IMR-90 (cell line): ENCODE measurements at regions not wholly inside any gene's neighbourhood (a gene's known extent, or its start where the extent isn't known, plus 50 kb on each side); places are given as distances from the start of the nearest gene placed in this dataset.

Experiments used
- ATAC-seq: fragments of 200-7000 bp; cut with Tn5 transposase; 2 replicates; pipeline ENCODE4 v1.9.1; 2020; ENCODE audit warnings: low read depth, mild to moderate bottlenecking, moderate library complexity
- BruUV-seq: library from RNA; stranded (reverse); fragments of 400-500 nt; replicated peaks from 2 replicates; lab custom pipeline; 2021; lab: Mats Ljungman, UMichigan
- CTCF ChIA-PET: fragments of 300-600 bp; formaldehyde crosslinking; extraction: SDS; loops from one replicate; lab custom pipeline; 2021; ENCODE audit warnings: antibody characterized with exemption; lab: Yijun Ruan, JAX
- POLR2A ChIA-PET: fragments of 300-600 bp; sonication (Branson Sonifier 250); formaldehyde crosslinking; loops from one replicate; lab custom pipeline; 2022; ENCODE audit warnings: antibody characterized with exemption; ENCODE audit not compliant: unreplicated experiment; lab: Charles Lee
- DNase-seq: peaks from one replicate; pipeline ENCODE4 v3.0.0; 2013
- H2AFZ ChIP-seq: replicated peaks from 2 replicates; pipeline ENCODE3; 2013; ENCODE audit warnings: low read length, mild to moderate bottlenecking; ENCODE audit not compliant: poor library complexity
- H2AK5ac ChIP-seq: 2 replicates; pipeline ENCODE4 v1.6.1; 2013; ENCODE audit warnings: low read depth, low read length, inconsistent platforms
- H2AK9ac ChIP-seq: replicated peaks from 2 replicates; pipeline ENCODE3; 2013; ENCODE audit warnings: mild to moderate bottlenecking, low read depth, low read length, moderate library complexity; ENCODE audit not compliant: poor library complexity
- H2BK120ac ChIP-seq: 2 replicates; pipeline ENCODE4 v1.6.1; 2013; ENCODE audit warnings: low read depth, low read length, inconsistent platforms
- H2BK15ac ChIP-seq: 3 replicates; pipeline ENCODE4 v1.6.1; 2013; ENCODE audit warnings: low read depth, low read length, inconsistent platforms
- H2BK20ac ChIP-seq: 2 replicates; pipeline ENCODE4 v1.6.1; 2013; ENCODE audit warnings: low read depth, mild to moderate bottlenecking, inconsistent platforms, low read length, moderate library complexity
- H2BK5ac ChIP-seq: 2 replicates; pipeline ENCODE4 v1.6.1; 2013; ENCODE audit warnings: mild to moderate bottlenecking, low read depth, low read length, inconsistent platforms; ENCODE audit not compliant: poor library complexity, severe bottlenecking
- H3K14ac ChIP-seq: replicated peaks from 2 replicates; pipeline ENCODE4 v1.6.1; 2013; ENCODE audit warnings: low read depth, low read length, inconsistent platforms
- H3K18ac ChIP-seq: 2 replicates; pipeline ENCODE4 v1.6.1; 2013; ENCODE audit warnings: low read depth, low read length, control low read depth
- H3K23ac ChIP-seq: 2 replicates; pipeline ENCODE4 v1.6.1; 2013; ENCODE audit warnings: low read depth, low read length, inconsistent platforms
- H3K27ac ChIP-seq: 2 replicates; pipeline ENCODE4 v1.5.1; 2013; ENCODE audit warnings: mild to moderate bottlenecking, control low read depth, low read length; ENCODE audit not compliant: insufficient read depth
- H3K27me3 ChIP-seq: 2 replicates; pipeline ENCODE4 v1.6.1; 2013; ENCODE audit warnings: low read length; ENCODE audit not compliant: control insufficient read depth, insufficient read depth
- H3K36me3 ChIP-seq: 2 replicates; pipeline ENCODE4 v1.6.1; 2013; ENCODE audit warnings: low read length, mixed read lengths; ENCODE audit not compliant: control insufficient read depth, insufficient read depth
- H3K4ac ChIP-seq: 2 replicates; pipeline ENCODE4 v1.6.1; 2013; ENCODE audit warnings: low read depth, low read length, inconsistent platforms
- H3K4me1 ChIP-seq: 2 replicates; pipeline ENCODE4 v1.6.1; 2013; ENCODE audit warnings: low read length, mixed read lengths; ENCODE audit not compliant: control insufficient read depth, insufficient read depth
- H3K4me2 ChIP-seq: 2 replicates; pipeline ENCODE4 v1.6.1; 2013; ENCODE audit warnings: low read depth, mild to moderate bottlenecking, control low read depth, low read length, moderate library complexity
- H3K4me3 ChIP-seq: 2 replicates; pipeline ENCODE4 v1.5.1; 2013; ENCODE audit warnings: low read depth, mild to moderate bottlenecking, control low read depth, low read length, moderate library complexity; ENCODE audit not compliant: insufficient read depth
- H3K56ac ChIP-seq: 2 replicates; pipeline ENCODE4 v1.6.1; 2013; ENCODE audit warnings: low read length, inconsistent platforms; ENCODE audit not compliant: insufficient read depth; ENCODE audit errors: extremely low read depth
- H3K79me1 ChIP-seq, 2 experiments: 2 replicates each; pipeline ENCODE4 v1.6.1; 2013; ENCODE audit warnings: low read length in 2 of 2, inconsistent platforms in 1 of 2, low read depth in 1 of 2
- H3K9ac ChIP-seq: 2 replicates; pipeline ENCODE4 v1.6.1; 2013; ENCODE audit warnings: low read depth, low read length, control low read depth
- H3K9me1 ChIP-seq: 2 replicates; pipeline ENCODE4 v1.6.1; 2013; ENCODE audit warnings: low read length, inconsistent platforms; ENCODE audit not compliant: insufficient read depth
- H3K9me3 ChIP-seq: 2 replicates; pipeline ENCODE4 v1.6.1; 2013; ENCODE audit warnings: low read length; ENCODE audit not compliant: control insufficient read depth, insufficient read depth
- H4K20me1 ChIP-seq: 2 replicates; pipeline ENCODE4 v1.6.1; 2013; ENCODE audit warnings: low read length, inconsistent platforms; ENCODE audit not compliant: insufficient read depth
- H4K5ac ChIP-seq: 2 replicates; pipeline ENCODE4 v1.6.1; 2013; ENCODE audit warnings: mild to moderate bottlenecking, low read depth, low read length, control low read depth
- H4K8ac ChIP-seq, 2 experiments: 2 replicates each; pipeline ENCODE4 v1.6.1; 2013; ENCODE audit warnings: low read depth in 2 of 2, low read length in 2 of 2, control low read depth in 1 of 2, inconsistent platforms in 1 of 2
- H4K91ac ChIP-seq: 2 replicates; pipeline ENCODE4 v1.6.1; 2013; ENCODE audit warnings: low read depth, low read length, inconsistent platforms; ENCODE audit not compliant: insufficient read depth
- CHD1 ChIP-seq: IDR thresholded peaks from 2 replicates; pipeline ENCODE4 v1.6.1; 2012; ENCODE audit warnings: low read depth, low read length, improper control_type of control experiment
- MAFK ChIP-seq: IDR thresholded peaks from 2 replicates; pipeline ENCODE4 v1.6.1; 2012; ENCODE audit warnings: low read depth, low read length, improper control_type of control experiment
- MAZ ChIP-seq: IDR thresholded peaks from 2 replicates; pipeline ENCODE4 v1.6.1; 2012; ENCODE audit warnings: low read depth, mild to moderate bottlenecking, low read length, improper control_type of control experiment, moderate library complexity, borderline replicate concordance
- NFE2L2 ChIP-seq: fragments of 150-350 bp; IDR thresholded peaks from 2 replicates; pipeline ENCODE4 v1.6.1; 2016; ENCODE audit warnings: low read depth, mild to moderate bottlenecking, low read length
- POLR2A ChIP-seq: IDR thresholded peaks from 2 replicates; pipeline ENCODE4 v1.6.1; 2012; ENCODE audit warnings: mild to moderate bottlenecking, low read depth, low read length
- SMC3 ChIP-seq: fragments of 150-350 bp; IDR thresholded peaks from 2 replicates; pipeline ENCODE4 v1.6.1; 2016; ENCODE audit warnings: low read depth, mild to moderate bottlenecking, antibody characterized with exemption, low read length, moderate library complexity
- USF2 ChIP-seq: fragments of 150-350 bp; IDR thresholded peaks from 2 replicates; pipeline ENCODE4 v1.6.1; 2017; ENCODE audit warnings: mild to moderate bottlenecking, antibody characterized with exemption, low read length, low read depth
- WGBS, 2 experiments: methylation state at CpG; one replicate each; pipeline versions ENCODE4 v1.1.5 to v1.1.7; 2013; ENCODE audit warnings: missing lambda C conversion rate in 2 of 2; ENCODE audit not compliant: insufficient read length in 1 of 2; ENCODE audit errors: extremely low coverage in 2 of 2; 5-methylcytosine and 5-hydroxymethylcytosine counted together
- dilution Hi-C: fragments of 300-500 bp; cut with HindIII; formaldehyde crosslinking; loops from one replicate; pipeline ENCODE4 v1.14.3; 2018; ENCODE audit warnings: low sequenced_read_pairs; ENCODE audit not compliant: unreplicated experiment
- in situ Hi-C: fragments of 300-500 bp; cut with MboI; formaldehyde crosslinking; loops from 3 replicates; pipeline ENCODE4 v1.14.3; 2019; ENCODE audit warnings: low sequenced_read_pairs, inconsistent platforms, mixed read lengths
- intact Hi-C: fragments of 100-400 bp; cut with micrococcal nuclease; formaldehyde crosslinking; loops from 2 replicates; pipeline ENCODE4 v1.10.0; 2022

- H3K18ac ChIP-seq: no peak overlapping the region
- H3K56ac ChIP-seq: no peak overlapping the region
- intact Hi-C loops (loop anchor here (5.0 kb wide), 1 partner anchor 818 kb away; no protein-coding TSS in a partner anchor), dilution Hi-C loops (no loop called here), in situ Hi-C loops (loop anchor here (25.0 kb wide), 1 partner anchor 362 kb away; no protein-coding TSS in a partner anchor)
- no peak for DNase-seq
- no peak overlapping the region for H2BK20ac ChIP-seq
- H3K27me3 ChIP-seq: no peaks in the 10 kb centered on the region
- no CpG with 5 or more reads among the region's 1 CpG for WGBS, 2 experiments
- H3K4me1 ChIP-seq: no peaks in the 10 kb centered on the region
- no peak overlapping the region for H4K8ac ChIP-seq
- H3K79me1 ChIP-seq: no peaks in the 10 kb centered on the region
- ChIA-PET POLR2A (no interaction called here), CTCF (no interaction called here)
- no peaks in the 10 kb centered on the region for H4K20me1 ChIP-seq
- H3K14ac ChIP-seq: no peak overlapping the region
- no peak overlapping the region for H2BK15ac ChIP-seq
- H2AK5ac ChIP-seq: no peak overlapping the region
- no peak overlapping the region for H3K4ac ChIP-seq
- no peak overlapping the region for H2BK120ac ChIP-seq
- no peak overlapping the region for H2BK5ac ChIP-seq
- no peaks in the 10 kb centered on the region for H3K9me3 ChIP-seq
- no peak overlapping the region for H3K23ac ChIP-seq
- H2AFZ ChIP-seq: no peak overlapping the region
- H3K36me3 ChIP-seq: no peaks in the 10 kb centered on the region
- no peaks in the 10 kb centered on the region for H3K9me1 ChIP-seq
- no peak overlapping the region for H3K4me3 ChIP-seq
- H3K27ac ChIP-seq: no peak overlapping the region
- H3K4me2 ChIP-seq: no peak overlapping the region
- TF ChIP-seq CHD1 (no peak), POLR2A (no peak), USF2 (no peak), MAZ (no peak), NFE2L2 (no peak), MAFK (no peak), SMC3 (no peak)
- no peak overlapping the region for H4K5ac ChIP-seq
- H3K9ac ChIP-seq: no peak overlapping the region
- H2AK9ac ChIP-seq: no peak overlapping the region
- ATAC-seq: no peak
- no peak overlapping the region for H4K91ac ChIP-seq
- no TSS peak for BruUV-seq
Measured at GRCh38 chr11:87724358-87724757, 450.9 kb downstream of the RAB38 start.
